ENCODE measurements at regions not wholly inside any gene's neighbourhood (a gene's known extent, or its start where the extent isn't known, plus 50 kb on each side); places are given as distances from the start of the nearest gene placed in this dataset.

- TF ChIP-seq POLR2A (IDR thresholded peaks at IDR 0.05) (no peak), POLR2AphosphoS5 (IDR thresholded peaks at IDR 0.05) (no peak), CTCF (IDR thresholded peaks at IDR 0.05) (no peak)
- Histone ChIP-seq H3K4me1 (no peaks in the 10 kb centered on the region), H3K27ac (no peak overlapping the region), H3K4me3 (no peak overlapping the region), H3K9me3 (peaks cover 0 to 7% of the 10 kb centered on the region in 2 donors), H3K36me3 (no peaks in the 10 kb centered on the region), H3K27me3 (no peaks in the 10 kb centered on the region)
- no peak for DNase-seq (ENCODE audit: low spot score in 2 of 2)
- intact Hi-C loops (cut with DNase I; ENCODE audit: low total_unique reads): no loop called here
Observed at GRCh38 chr13:37456506-37456905, 142.1 kb downstream of the POSTN start.

- Histone ChIP-seq H3K9me3 (peaks cover 0 to 7% of the 10 kb centered on the region in 2 donors), H3K27me3 (no peaks in the 10 kb centered on the region), H3K36me3 (no peaks in the 10 kb centered on the region), H3K27ac (no peak overlapping the region), H3K4me1 (no peaks in the 10 kb centered on the region), H3K4me3 (no peak overlapping the region)
- DNase-seq (ENCODE audit: low spot score in 2 of 2): no peak
- intact Hi-C loops (cut with DNase I; ENCODE audit: low total_unique reads): no loop called here
- TF ChIP-seq CTCF (IDR thresholded peaks at IDR 0.05) (no peak), POLR2A (IDR thresholded peaks at IDR 0.05) (no peak), POLR2AphosphoS5 (IDR thresholded peaks at IDR 0.05) (no peak)
Observed at GRCh38 chr13:37456041-37456440, 142.5 kb downstream of the POSTN start.

- TF ChIP-seq CTCF (IDR thresholded peaks at IDR 0.05) (no peak), POLR2A (IDR thresholded peaks at IDR 0.05) (no peak), POLR2AphosphoS5 (IDR thresholded peaks at IDR 0.05) (no peak)
Observed at GRCh38 chr13:37453246-37453645, 145.3 kb downstream of the POSTN start.

GRCh38 chr13:37450276-37450675 lies 148.3 kb downstream of the POSTN start:
- Histone ChIP-seq H3K4me3 (no peak overlapping the region), H3K27ac (no peak overlapping the region), H3K9me3 (peaks cover 0 to 7% of the 10 kb centered on the region in 2 donors), H3K36me3 (no peaks in the 10 kb centered on the region), H3K27me3 (no peaks in the 10 kb centered on the region), H3K4me1 (no peaks in the 10 kb centered on the region)
- intact Hi-C loops (cut with DNase I; ENCODE audit: low total_unique reads): no loop called here
- DNase-seq (ENCODE audit: low spot score in 2 of 2): no peak
- TF ChIP-seq POLR2A (IDR thresholded peaks at IDR 0.05) (no peak), POLR2AphosphoS5 (IDR thresholded peaks at IDR 0.05) (no peak), CTCF (IDR thresholded peaks at IDR 0.05) (no peak)

More at GRCh38 chr13:37453246-37453645, 145.3 kb downstream of the POSTN start:
- Histone ChIP-seq H3K36me3 (no peaks in the 10 kb centered on the region), H3K27ac (no peak overlapping the region), H3K4me3 (no peak overlapping the region), H3K27me3 (no peaks in the 10 kb centered on the region), H3K4me1 (no peaks in the 10 kb centered on the region), H3K9me3 (peaks cover 0 to 7% of the 10 kb centered on the region in 2 donors)
- DNase-seq (ENCODE audit: low spot score in 2 of 2): no peak
- intact Hi-C loops (cut with DNase I; ENCODE audit: low total_unique reads): no loop called here

GRCh38 chr13:37448153-37448552 lies 150.4 kb downstream of the POSTN start:
- intact Hi-C loops (cut with DNase I; ENCODE audit: low total_unique reads): no loop called here
- peak overlapping the region; percentile 25 to 29 for H3K27ac ChIP-seq
- TF ChIP-seq CTCF (IDR thresholded peaks at IDR 0.05): no peak
- no peak for TF ChIP-seq POLR2AphosphoS5 (IDR thresholded peaks at IDR 0.05)
- TF ChIP-seq POLR2A (IDR thresholded peaks at IDR 0.05): no peak

More at GRCh38 chr13:37448153-37448552, 150.4 kb downstream of the POSTN start:
- H3K36me3 ChIP-seq: no peaks in the 10 kb centered on the region
- H3K4me1 ChIP-seq: no peaks in the 10 kb centered on the region
- no peak overlapping the region for H3K4me3 ChIP-seq
- DNase-seq (ENCODE audit: low spot score in 2 of 2): no peak
- H3K27me3 ChIP-seq: no peaks in the 10 kb centered on the region
- H3K9me3 ChIP-seq: no peaks in the 10 kb centered on the region
